HCT116 (cell line): ENCODE measurements at regions not wholly inside any gene's neighbourhood (a gene's known extent, or its start where the extent isn't known, plus 50 kb on each side); places are given as distances from the start of the nearest gene placed in this dataset.

Source experiments
- ATAC-seq: fragments of 200-7000 bp; cut with Tn5 transposase; 2 replicates; pipeline ENCODE4 v1.9.1; 2020; ENCODE audit warnings: mild to moderate bottlenecking, moderate library complexity
- BruUV-seq: library from RNA; stranded (reverse); fragments of 400-500 nt; replicated peaks from 2 replicates; lab custom pipeline; 2021; lab: Mats Ljungman, UMichigan
- CTCF ChIA-PET: fragments of 300-600 bp; sonication (Branson Sonifier 250); formaldehyde crosslinking; loops from one replicate; lab custom pipeline; 2021; ENCODE audit warnings: antibody characterized with exemption; lab: Charles Lee
- POLR2A ChIA-PET: fragments of 300-600, 350-600 bp; sonication (Branson Sonifier 250); formaldehyde crosslinking; loops from one replicate; lab custom pipeline; 2021; ENCODE audit warnings: antibody characterized with exemption; lab: Charles Lee
- RAD21 ChIA-PET, 2 experiments: fragments of 300-600 bp; sonication (Branson Sonifier 250); formaldehyde crosslinking; loops; one replicate each; lab custom pipeline; 2023; ENCODE audit warnings: low total read pairs in 2 of 2; ENCODE audit not compliant: uncharacterized antibody in 2 of 2, unreplicated experiment in 2 of 2, low non-redundant PET in 1 of 2; lab: Charles Lee
- DNase-seq: peaks from one replicate; pipeline ENCODE4 v3.0.0-alpha.2; 2010; ENCODE audit warnings: low read depth, low spot score
- H2AFZ ChIP-seq: fragments of 200-600 bp; shearing (Covaris generic), sonication (generic); 2 replicates; pipeline ENCODE4 v1.6.1; 2017; ENCODE audit warnings: low read depth, mixed run types, mixed read lengths, antibody characterized with exemption, low read length; ENCODE audit not compliant: poor library complexity, severe bottlenecking
- H3K27ac ChIP-seq: 2 replicates; pipeline ENCODE4 v1.5.1; 2012; ENCODE audit warnings: low read depth, low read length
- H3K27me3 ChIP-seq: fragments of 200-600 bp; sonication (generic); 2 replicates; pipeline ENCODE4 v1.6.1; 2016; ENCODE audit warnings: mixed run types, low read length, mixed read lengths; ENCODE audit not compliant: insufficient read depth
- H3K36me3 ChIP-seq, 2 experiments: fragments of 200-500 bp in 1 of 2; fragments of 200-600 bp in 1 of 2; sonication (Bioruptor generic) in 1 of 2; sonication (generic) in 1 of 2; 2 replicates each; pipeline versions ENCODE4 v1.5.1 to v1.6.1; 2014 to 2016; ENCODE audit warnings: low read length in 2 of 2, inconsistent platforms in 1 of 2, mixed read lengths in 1 of 2, mixed run types in 1 of 2; ENCODE audit not compliant: insufficient read depth in 2 of 2, control insufficient read depth in 1 of 2
- H3K4me1 ChIP-seq, 2 experiments: fragments of 200-600 bp in 1 of 2; sonication (generic) in 1 of 2; 2 replicates each; pipeline versions ENCODE4 v1.5.1 to v1.6.1; 2012 to 2017; ENCODE audit warnings: low read length in 2 of 2, inconsistent platforms in 1 of 2, mild to moderate bottlenecking in 1 of 2, mixed read lengths in 1 of 2, mixed run types in 1 of 2, moderate library complexity in 1 of 2; ENCODE audit not compliant: insufficient read depth in 2 of 2, control insufficient read depth in 1 of 2
- H3K4me2 ChIP-seq: fragments of 200-600 bp; sonication (generic); 2 replicates; pipeline ENCODE4 v1.6.1; 2017; ENCODE audit warnings: mixed run types, low read length, mixed read lengths
- H3K4me3 ChIP-seq, 2 experiments: fragments of 200-600 bp in 1 of 2; sonication (generic) in 1 of 2; replicated peaks in 1 of 2; 2 replicates each; pipeline ENCODE4 v1.5.1; 2011 to 2016; ENCODE audit warnings: low read length in 2 of 2, control low read depth in 1 of 2, low read depth in 1 of 2, mild to moderate bottlenecking in 1 of 2, mixed read lengths in 1 of 2, mixed run types in 1 of 2
- H3K79me2 ChIP-seq: fragments of 200-600 bp; sonication (generic); 2 replicates; pipeline ENCODE4 v1.6.1; 2017; ENCODE audit warnings: mild to moderate bottlenecking, mixed run types, low read length, moderate library complexity, mixed read lengths; ENCODE audit not compliant: insufficient read depth
- H3K9ac ChIP-seq: fragments of 200-600 bp; sonication (generic); 2 replicates; pipeline ENCODE4 v1.6.1; 2016; ENCODE audit warnings: low read length, mixed read lengths
- H3K9me2 ChIP-seq: fragments of 200-600 bp; sonication (generic), shearing (Covaris generic); 2 replicates; pipeline ENCODE4 v1.6.1; 2017; ENCODE audit warnings: mixed run types, mild to moderate bottlenecking, moderate library complexity; ENCODE audit not compliant: insufficient read depth
- H3K9me3 ChIP-seq, 2 experiments: fragments of 200-500 bp in 1 of 2; fragments of 200-600 bp in 1 of 2; sonication (Bioruptor generic) in 1 of 2; sonication (generic) in 1 of 2; 2 replicates each; pipeline ENCODE4 v1.6.1; 2014 to 2017; ENCODE audit warnings: low read length in 2 of 2, mixed read lengths in 2 of 2, inconsistent platforms in 1 of 2, low read depth in 1 of 2, mild to moderate bottlenecking in 1 of 2, mixed run types in 1 of 2, moderate library complexity in 1 of 2; ENCODE audit not compliant: control insufficient read depth in 1 of 2, insufficient read depth in 1 of 2
- H4K20me1 ChIP-seq: fragments of 200-600 bp; sonication (generic), shearing (Covaris generic); 2 replicates; pipeline ENCODE4 v1.6.1; 2017; ENCODE audit warnings: mixed run types, mild to moderate bottlenecking, moderate library complexity; ENCODE audit not compliant: insufficient read depth
- CEBPB ChIP-seq: IDR thresholded peaks from 2 replicates; pipeline ENCODE4 v1.6.1; 2012; ENCODE audit warnings: low read depth
- EGR1 ChIP-seq: IDR thresholded peaks from 2 replicates; pipeline ENCODE4 v1.6.1; 2012; ENCODE audit warnings: low read depth
- ELF1 ChIP-seq: IDR thresholded peaks from 2 replicates; pipeline ENCODE4 v1.6.1; 2012; ENCODE audit warnings: low read depth, borderline replicate concordance
- EZH2 ChIP-seq: fragments of 200-600 bp; sonication (generic); IDR thresholded peaks from 2 replicates; pipeline ENCODE4 v1.6.1; 2017; ENCODE audit warnings: antibody characterized with exemption, mixed run types
- FOSL1 ChIP-seq: IDR thresholded peaks from 2 replicates; pipeline ENCODE4 v1.6.1; 2012; ENCODE audit warnings: low read depth
- JUND ChIP-seq: IDR thresholded peaks from 2 replicates; pipeline ENCODE4 v1.6.1; 2012
- RAD21 ChIP-seq: IDR thresholded peaks from 2 replicates; pipeline ENCODE4 v1.6.1; 2012; ENCODE audit warnings: low read depth, mild to moderate bottlenecking
- SP1 ChIP-seq: IDR thresholded peaks from 2 replicates; pipeline ENCODE4 v1.6.1; 2012; ENCODE audit warnings: low read depth
- TCF7L2 ChIP-seq: IDR thresholded peaks from 2 replicates; pipeline ENCODE4 v1.7.0; 2011; ENCODE audit warnings: borderline replicate concordance, inconsistent platforms; ENCODE audit not compliant: insufficient read depth, insufficient read length; ENCODE audit errors: extremely low read depth
- ZFX ChIP-seq: fragments of 450-650 bp; IDR thresholded peaks from 2 replicates; pipeline ENCODE4 v1.6.1; 2017
- intact Hi-C: fragments of 100-400 bp; cut with micrococcal nuclease; formaldehyde crosslinking; loops from 2 replicates; pipeline ENCODE4 v1.10.0; 2022
- TF ChIP-seq, protein P1 (sequence below): IDR thresholded peaks from 2 replicates; pipeline ENCODE4 v1.6.1; 2012
- TF ChIP-seq, protein P2 (sequence below): IDR thresholded peaks from 2 replicates; pipeline ENCODE4 v1.6.1; 2012

DNA sequence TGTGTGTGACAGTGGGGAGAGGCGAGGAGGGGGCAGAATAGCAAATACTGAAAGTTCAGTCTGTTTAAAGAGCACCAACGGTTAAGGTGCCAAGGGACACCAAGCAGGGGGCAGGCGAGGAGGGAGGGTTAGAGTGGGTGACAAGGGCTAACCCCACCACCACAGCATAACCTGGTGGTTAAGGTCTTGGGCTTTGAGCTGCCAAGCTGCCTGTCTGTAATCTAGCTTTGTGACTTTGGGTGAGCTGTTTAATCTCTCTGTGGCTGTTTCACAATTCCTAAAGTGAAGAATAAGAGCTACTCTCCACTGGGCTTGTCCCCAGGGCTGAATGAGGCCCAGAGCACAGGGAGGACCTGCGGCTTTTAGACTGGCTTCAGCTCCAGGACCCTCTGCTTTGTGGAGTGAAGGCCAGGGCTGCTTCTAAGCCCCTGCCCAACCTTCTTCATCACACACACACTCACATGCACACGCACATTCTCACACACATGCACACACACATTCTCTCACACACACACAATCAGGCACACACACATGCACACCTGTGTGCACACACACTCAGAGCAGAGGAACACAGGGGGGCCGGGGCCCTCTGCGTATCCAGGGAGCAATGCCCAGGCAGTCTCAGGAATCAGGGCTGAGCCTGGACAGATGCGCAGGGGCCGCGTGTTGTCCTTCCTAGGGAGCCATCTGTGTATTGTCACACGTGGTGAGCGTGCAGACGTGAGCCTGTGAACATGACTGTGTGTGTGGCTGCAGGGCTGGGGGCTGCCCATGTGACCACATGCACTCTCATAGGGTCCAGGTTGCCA is 101.6 kb upstream of the TARDBP start:
- intact Hi-C loops: loop anchor here (1.0 to 2.0 kb wide), 2 partner anchors 118 to 397 kb away; no protein-coding TSS in a partner anchor
- Histone ChIP-seq H4K20me1 (no peaks in the 10 kb centered on the region), H3K27me3 (no peaks in the 10 kb centered on the region), H3K4me1 (no peaks in the 10 kb centered on the region), H3K79me2 (no peaks in the 10 kb centered on the region), H3K4me3 (no peak overlapping the region), H3K9ac (no peak overlapping the region), H3K27ac (no peak overlapping the region), H3K36me3 (no peaks in the 10 kb centered on the region), H2AFZ (no peak overlapping the region), H3K9me3 (no peaks in the 10 kb centered on the region), H3K9me2 (no peaks in the 10 kb centered on the region), H3K4me2 (no peak overlapping the region)
- BruUV-seq: no TSS peak
- CTCF ChIA-PET: interaction anchor here (1.3 to 1.8 kb wide), 2 partner anchors 9 to 48 kb away, joined by 3 to 10 read pairs; no protein-coding TSS in a partner anchor
- TF ChIP-seq FOSL1: no peak
- no peak for TF ChIP-seq ZFX
- TF ChIP-seq TCF7L2: no peak
- TF ChIP-seq, protein P1, sequence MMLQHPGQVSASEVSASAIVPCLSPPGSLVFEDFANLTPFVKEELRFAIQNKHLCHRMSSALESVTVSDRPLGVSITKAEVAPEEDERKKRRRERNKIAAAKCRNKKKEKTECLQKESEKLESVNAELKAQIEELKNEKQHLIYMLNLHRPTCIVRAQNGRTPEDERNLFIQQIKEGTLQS: no peak
- no peak for TF ChIP-seq RAD21
- no peak for TF ChIP-seq SP1
- TF ChIP-seq JUND: no peak
- no peak for TF ChIP-seq CEBPB
- TF ChIP-seq EGR1: no peak
- TF ChIP-seq, protein P2, sequence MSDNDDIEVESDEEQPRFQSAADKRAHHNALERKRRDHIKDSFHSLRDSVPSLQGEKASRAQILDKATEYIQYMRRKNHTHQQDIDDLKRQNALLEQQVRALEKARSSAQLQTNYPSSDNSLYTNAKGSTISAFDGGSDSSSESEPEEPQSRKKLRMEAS: no peak
- TF ChIP-seq EZH2: no peak
- TF ChIP-seq ELF1: no peak
- RAD21 ChIA-PET: interaction anchor here in 1 of 2 experiments (0.9 kb wide), 1 partner anchor 219 kb away, joined by 3 read pairs; no protein-coding TSS in a partner anchor
- no peak for DNase-seq
- no peak for ATAC-seq
- POLR2A ChIA-PET: no interaction called here
